H9 (cell line): ENCODE measurements at regions not wholly inside any gene's neighbourhood (a gene's known extent, or its start where the extent isn't known, plus 50 kb on each side); places are given as distances from the start of the nearest gene placed in this dataset.
A peak's percentile ranks its signal among the peaks of the same experiment; 100 is the strongest.

Experiments used
- DNase-seq: peaks from one replicate; pipeline ENCODE4 v3.0.0-alpha.2; 2017
- H2AFZ ChIP-seq: one replicate; pipeline ENCODE4 v1.6.1; 2013; ENCODE audit warnings: mild to moderate bottlenecking, low read length, control low read depth, moderate library complexity
- H2AK5ac ChIP-seq: 2 replicates; pipeline ENCODE4 v1.6.1; 2013; ENCODE audit warnings: low read length, control low read depth, mixed read lengths; ENCODE audit not compliant: insufficient read length
- H2BK120ac ChIP-seq: one replicate; pipeline ENCODE4 v1.6.1; 2013; ENCODE audit warnings: low read depth, mild to moderate bottlenecking, low read length, control low read depth, inconsistent platforms; ENCODE audit not compliant: poor library complexity, severe bottlenecking
- H2BK12ac ChIP-seq: 2 replicates; pipeline ENCODE4 v1.6.1; 2013; ENCODE audit warnings: low read length, control low read depth, mixed read lengths, low read depth; ENCODE audit not compliant: insufficient read length
- H2BK15ac ChIP-seq: 2 replicates; pipeline ENCODE4 v1.6.1; 2013; ENCODE audit warnings: low read depth, low read length, control low read depth
- H2BK20ac ChIP-seq: one replicate; pipeline ENCODE4 v1.6.1; 2013; ENCODE audit warnings: low read depth, mild to moderate bottlenecking, low read length, control low read depth, inconsistent platforms; ENCODE audit not compliant: poor library complexity, severe bottlenecking
- H2BK5ac ChIP-seq: 2 replicates; pipeline ENCODE4 v1.6.1; 2013; ENCODE audit warnings: low read length, control low read depth, mixed read lengths; ENCODE audit not compliant: insufficient read length
- H3K14ac ChIP-seq: 2 replicates; pipeline ENCODE4 v1.6.1; 2013; ENCODE audit warnings: low read length, control low read depth; ENCODE audit not compliant: insufficient read depth
- H3K18ac ChIP-seq: 2 replicates; pipeline ENCODE4 v1.6.1; 2013; ENCODE audit warnings: low read depth, mild to moderate bottlenecking, mixed read lengths, low read length, control low read depth; ENCODE audit not compliant: insufficient read length
- H3K23ac ChIP-seq: 2 replicates; pipeline ENCODE4 v1.6.1; 2013; ENCODE audit warnings: low read length, control low read depth, mixed read lengths, low read depth; ENCODE audit not compliant: insufficient read length
- H3K23me2 ChIP-seq: 2 replicates; pipeline ENCODE4 v1.6.1; 2013; ENCODE audit warnings: low read depth, mild to moderate bottlenecking, mixed read lengths, low read length, control low read depth; ENCODE audit not compliant: insufficient read length, poor library complexity, severe bottlenecking
- H3K27ac ChIP-seq: 2 replicates; pipeline ENCODE4 v1.5.1; 2013; ENCODE audit warnings: low read length, control low read depth, mixed read lengths, low read depth; ENCODE audit not compliant: insufficient read length
- H3K27me3 ChIP-seq: 2 replicates; pipeline ENCODE4 v1.6.1; 2013; ENCODE audit warnings: low read length, control low read depth, inconsistent platforms; ENCODE audit not compliant: insufficient read depth
- H3K4ac ChIP-seq: 2 replicates; pipeline ENCODE4 v1.6.1; 2013; ENCODE audit warnings: low read depth, mild to moderate bottlenecking, control low read depth, inconsistent platforms, low read length, moderate library complexity
- H3K4me1 ChIP-seq: 2 replicates; pipeline ENCODE4 v1.6.1; 2013; ENCODE audit warnings: low read length, control low read depth, inconsistent platforms; ENCODE audit not compliant: insufficient read depth
- H3K4me2 ChIP-seq: 2 replicates; pipeline ENCODE4 v1.6.1; 2013; ENCODE audit warnings: low read length, control low read depth, mixed read lengths; ENCODE audit not compliant: insufficient read length, insufficient read depth
- H3K56ac ChIP-seq: 2 replicates; pipeline ENCODE4 v1.6.1; 2013; ENCODE audit warnings: low read depth, mild to moderate bottlenecking, mixed read lengths, low read length, control low read depth; ENCODE audit not compliant: insufficient read length
- H3K79me1 ChIP-seq: 2 replicates; pipeline ENCODE4 v1.6.1; 2013; ENCODE audit warnings: low read depth, mild to moderate bottlenecking, moderate library complexity, low read length, control low read depth, inconsistent platforms; ENCODE audit not compliant: insufficient read depth, poor library complexity, severe bottlenecking
- H3K79me2 ChIP-seq: 2 replicates; pipeline ENCODE4 v1.6.1; 2013; ENCODE audit warnings: low read length, control low read depth, inconsistent platforms; ENCODE audit not compliant: insufficient read depth
- H3K9ac ChIP-seq: 2 replicates; pipeline ENCODE4 v1.6.1; 2013; ENCODE audit warnings: low read length, control low read depth, mixed read lengths; ENCODE audit not compliant: insufficient read length; ENCODE audit errors: extremely low read depth
- H3K9me3 ChIP-seq: one replicate; pipeline ENCODE4 v1.6.1; 2013; ENCODE audit warnings: low read depth, low read length, inconsistent platforms; ENCODE audit not compliant: control insufficient read depth
- H3T11ph ChIP-seq: one replicate; pipeline ENCODE4 v1.6.1; 2013; ENCODE audit warnings: mild to moderate bottlenecking, low read length, control low read depth, inconsistent platforms
- H4K20me1 ChIP-seq: one replicate; pipeline ENCODE4 v1.6.1; 2013; ENCODE audit not compliant: control insufficient read depth, insufficient read length, insufficient read depth
- H4K5ac ChIP-seq: 2 replicates; pipeline ENCODE4 v1.6.1; 2013; ENCODE audit warnings: low read depth, mild to moderate bottlenecking, mixed read lengths, low read length, control low read depth; ENCODE audit not compliant: insufficient read length
- H4K8ac ChIP-seq: replicated peaks from 2 replicates; pipeline ENCODE4 v1.6.1; 2013; ENCODE audit warnings: low read length, control low read depth, mixed read lengths, low read depth; ENCODE audit not compliant: insufficient read length
- H4K91ac ChIP-seq: 2 replicates; pipeline ENCODE4 v1.6.1; 2013; ENCODE audit warnings: low read depth, mild to moderate bottlenecking, moderate library complexity, mixed read lengths, low read length, control low read depth; ENCODE audit not compliant: insufficient read length
- H3K27ac Mint-ChIP-seq, 3 experiments: 2 replicates in 2 of 3; 3 replicates in 1 of 3; pipeline ENCODE4 v1.8.0; 2020 to 2021; ENCODE audit warnings: mixed read lengths in 3 of 3, mild to moderate bottlenecking in 1 of 3, moderate library complexity in 1 of 3
- H3K27me3 Mint-ChIP-seq: 2 replicates; pipeline ENCODE4 v1.8.0; 2021; ENCODE audit warnings: low read depth, mild to moderate bottlenecking, moderate library complexity, mixed read lengths
- H3K36me3 Mint-ChIP-seq, 3 experiments: 2 replicates in 2 of 3; 3 replicates in 1 of 3; pipeline ENCODE4 v1.8.0; 2020 to 2021; ENCODE audit warnings: low read depth in 3 of 3, mixed read lengths in 3 of 3; ENCODE audit not compliant: insufficient read depth in 1 of 3
- H3K4me1 Mint-ChIP-seq, 2 experiments: 2 replicates each; pipeline ENCODE4 v1.8.0; 2020; ENCODE audit warnings: mixed read lengths in 2 of 2
- H3K4me3 Mint-ChIP-seq, 2 experiments: 2 replicates in 1 of 2; 3 replicates in 1 of 2; pipeline ENCODE4 v1.8.0; 2020 to 2021; ENCODE audit warnings: mild to moderate bottlenecking in 2 of 2, mixed read lengths in 2 of 2, moderate library complexity in 1 of 2
- H3K9me3 Mint-ChIP-seq, 2 experiments: 2 replicates in 1 of 2; 3 replicates in 1 of 2; pipeline ENCODE4 v1.8.0; 2020; ENCODE audit warnings: mild to moderate bottlenecking in 2 of 2, mixed read lengths in 2 of 2, moderate library complexity in 1 of 2
- WGBS: extraction: QIAGEN DNeasy Blood & Tissue Kit; methylation state at CpG from one replicate; pipeline ENCODE4 v1.1.7; 2013; ENCODE audit warnings: missing lambda C conversion rate, low lambda C conversion rate, mixed read lengths; ENCODE audit not compliant: insufficient read length; ENCODE audit errors: extremely low coverage; 5-methylcytosine and 5-hydroxymethylcytosine counted together
- TF ChIP-seq, protein P1 (sequence below): fragments of 200-600 bp; sonication (generic); conservative IDR thresholded peaks from 3 replicates; pipeline ENCODE4 v1.8.0; 2021; ENCODE audit warnings: antibody characterized with exemption, mild to moderate bottlenecking

DNA sequence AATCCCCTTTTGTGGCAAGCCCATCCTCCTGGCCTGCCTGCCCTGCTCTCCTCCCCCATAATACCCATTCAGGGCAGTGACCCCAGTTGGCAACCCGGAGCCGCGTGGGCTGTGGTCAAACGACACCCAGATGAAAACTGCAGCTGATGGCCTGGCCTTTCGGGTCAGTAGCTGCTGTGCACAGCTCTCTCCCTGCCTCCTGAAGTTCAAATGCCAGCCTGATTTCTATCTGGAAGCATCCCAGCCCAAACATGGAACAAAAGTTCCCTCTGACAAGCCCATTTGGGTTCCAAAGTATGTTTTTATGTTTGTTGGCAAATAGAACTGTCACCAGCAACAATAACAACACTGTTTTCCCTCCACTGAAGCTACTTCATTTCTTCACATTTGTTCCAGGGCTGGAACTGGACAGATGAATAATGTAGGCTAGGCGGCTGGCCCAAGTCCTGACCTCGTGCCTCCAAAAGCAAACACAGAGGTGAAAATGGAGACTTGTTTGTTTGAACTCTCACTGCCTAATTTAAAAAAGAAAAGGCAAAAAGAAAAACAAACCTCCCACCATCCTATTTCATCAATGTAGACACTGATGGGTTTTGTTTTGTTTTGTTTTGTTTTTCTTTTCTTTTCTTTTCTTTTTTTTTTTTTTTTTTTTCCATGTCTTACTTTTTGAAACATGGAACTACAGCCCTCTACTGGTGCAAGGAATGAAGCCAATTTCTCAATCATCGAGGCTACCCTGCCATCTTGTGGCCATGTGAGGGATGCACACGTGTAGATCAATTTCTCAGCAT, 179.0 kb downstream of the ADSS2 start:
- Histone ChIP-seq H2BK120ac (no peak overlapping the region), H3K18ac (no peak overlapping the region), H3K9me3 (no peaks in the 10 kb centered on the region), H2BK15ac (no peak overlapping the region), H3K4ac (no peak overlapping the region), H2BK5ac (no peak overlapping the region), H3K4me1 (no peaks in the 10 kb centered on the region), H3K27me3 (no peaks in the 10 kb centered on the region), H4K20me1 (no peaks in the 10 kb centered on the region), H2BK20ac (no peak overlapping the region), H4K8ac (no peak overlapping the region), H2AFZ (no peak overlapping the region), H3K4me2 (no peak overlapping the region), H3K23me2 (no peaks in the 10 kb centered on the region), H3T11ph (no peak overlapping the region), H3K79me1 (no peaks in the 10 kb centered on the region), H3K23ac (no peak overlapping the region), H3K14ac (no peak overlapping the region), H2AK5ac (no peak overlapping the region), H4K91ac (no peak overlapping the region), H3K27ac (no peak overlapping the region), H4K5ac (no peak overlapping the region), H3K56ac (no peak overlapping the region), H3K9ac (no peak overlapping the region), H3K79me2 (no peaks in the 10 kb centered on the region), H2BK12ac (no peak overlapping the region)
- Mint-ChIP-seq H3K27ac (peak overlapping the region in 1 of 3 experiments; percentile 61; a peak in 3 of 7 replicates), H3K27me3 (no peaks in the 10 kb centered on the region), H3K4me3 (no peak overlapping the region), H3K4me1 (peaks cover 6 to 9% of the 10 kb centered on the region in 2 experiments), H3K36me3 (peaks cover 0 to 10% (median 2%) of the 10 kb centered on the region in 3 experiments; a peak in 2 of 7 replicates), H3K9me3 (peaks cover 2 to 7% of the 10 kb centered on the region in 2 experiments; a peak in 4 of 5 replicates)
- TF ChIP-seq, protein P1, sequence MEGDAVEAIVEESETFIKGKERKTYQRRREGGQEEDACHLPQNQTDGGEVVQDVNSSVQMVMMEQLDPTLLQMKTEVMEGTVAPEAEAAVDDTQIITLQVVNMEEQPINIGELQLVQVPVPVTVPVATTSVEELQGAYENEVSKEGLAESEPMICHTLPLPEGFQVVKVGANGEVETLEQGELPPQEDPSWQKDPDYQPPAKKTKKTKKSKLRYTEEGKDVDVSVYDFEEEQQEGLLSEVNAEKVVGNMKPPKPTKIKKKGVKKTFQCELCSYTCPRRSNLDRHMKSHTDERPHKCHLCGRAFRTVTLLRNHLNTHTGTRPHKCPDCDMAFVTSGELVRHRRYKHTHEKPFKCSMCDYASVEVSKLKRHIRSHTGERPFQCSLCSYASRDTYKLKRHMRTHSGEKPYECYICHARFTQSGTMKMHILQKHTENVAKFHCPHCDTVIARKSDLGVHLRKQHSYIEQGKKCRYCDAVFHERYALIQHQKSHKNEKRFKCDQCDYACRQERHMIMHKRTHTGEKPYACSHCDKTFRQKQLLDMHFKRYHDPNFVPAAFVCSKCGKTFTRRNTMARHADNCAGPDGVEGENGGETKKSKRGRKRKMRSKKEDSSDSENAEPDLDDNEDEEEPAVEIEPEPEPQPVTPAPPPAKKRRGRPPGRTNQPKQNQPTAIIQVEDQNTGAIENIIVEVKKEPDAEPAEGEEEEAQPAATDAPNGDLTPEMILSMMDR: peak; percentile 98
- peak; percentile 69 for DNase-seq
- no CpG with 5 or more reads among the region's 9 CpGs for WGBS
